MM.1S (cell line): ENCODE measurements at regions not wholly inside any gene's neighbourhood (a gene's known extent, or its start where the extent isn't known, plus 50 kb on each side); places are given as distances from the start of the nearest gene placed in this dataset.

Experiments used
- EZH2 ChIP-seq: fragments of 300-600 bp; sonication (generic); optimal IDR thresholded peaks from 2 replicates; pipeline ENCODE3; 2017; ENCODE audit warnings: low read depth, mild to moderate bottlenecking, antibody characterized with exemption, low read length, mixed read lengths
- EZH2phosphoT487 ChIP-seq: fragments of 300-600 bp; sonication (generic); IDR thresholded peaks from 2 replicates; pipeline ENCODE4 v1.6.1; 2018; ENCODE audit warnings: antibody characterized with exemption, low read length

DNA sequence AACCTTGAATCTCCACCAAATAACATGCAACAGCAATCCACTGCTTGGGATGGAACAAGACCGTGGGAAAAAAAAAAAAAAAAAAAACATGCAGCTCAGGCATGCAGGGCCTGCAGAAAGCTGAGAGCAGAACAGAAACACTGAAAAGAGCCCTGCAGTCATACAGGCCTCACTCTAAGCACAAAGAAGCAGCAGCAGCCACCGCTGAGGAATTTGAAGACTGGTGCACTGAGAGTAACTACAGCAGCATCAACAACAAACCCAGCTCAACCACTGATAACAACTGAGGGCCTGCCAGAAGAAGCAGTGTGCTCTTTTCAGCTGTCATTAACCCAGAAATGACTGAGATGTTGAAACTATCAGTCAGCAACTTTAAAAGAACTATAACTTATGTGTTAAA lies 354.7 kb upstream of the TMTC1 start:
- no peak for TF ChIP-seq EZH2phosphoT487
- TF ChIP-seq EZH2 = no peak
